ENCODE measurements at regions not wholly inside any gene's neighbourhood (a gene's known extent, or its start where the extent isn't known, plus 50 kb on each side); places are given as distances from the start of the nearest gene placed in this dataset.

- DNase-seq = no peak
These were observed 420.3 kb upstream of the BOD1L1 start for GRCh38 chr4:14047840-14048239.

- no peak for DNase-seq
These were observed 422.4 kb upstream of the BOD1L1 start for GRCh38 chr4:14049946-14050345.

- no peak for DNase-seq
These were observed 425.8 kb upstream of the BOD1L1 start for GRCh38 chr4:14053291-14053690.

- DNase-seq = no peak
These were observed 426.9 kb upstream of the BOD1L1 start for GRCh38 chr4:14054391-14054790.

GRCh38 chr4:14059006-14059405 is 431.5 kb upstream of the BOD1L1 start:
- no peak for DNase-seq

- no peak for DNase-seq
These were observed 437.5 kb upstream of the BOD1L1 start for GRCh38 chr4:14064984-14065383.

- DNase-seq = no peak
These were observed 437.9 kb upstream of the BOD1L1 start for GRCh38 chr4:14065406-14065805.

GRCh38 chr4:14066979-14067378 is 439.5 kb upstream of the BOD1L1 start:
- no peak for DNase-seq

- no peak for DNase-seq
These were observed 442.4 kb upstream of the BOD1L1 start for GRCh38 chr4:14069886-14070285.

- DNase-seq = no peak
These were observed 442.9 kb upstream of the BOD1L1 start for GRCh38 chr4:14070289-14070880.

GRCh38 chr4:14072506-14072905 is 445.0 kb upstream of the BOD1L1 start:
- DNase-seq = no peak

GRCh38 chr4:14076776-14077175 is 449.3 kb upstream of the BOD1L1 start:
- DNase-seq = no peak

- DNase-seq = no peak
These were observed 450.8 kb upstream of the BOD1L1 start for GRCh38 chr4:14078326-14078725.

GRCh38 chr4:14079601-14080000 is 452.1 kb upstream of the BOD1L1 start:
- no peak for DNase-seq

GRCh38 chr4:14083150-14083549 is 455.6 kb upstream of the BOD1L1 start:
- DNase-seq = no peak

- no peak for DNase-seq
These were observed 457.1 kb upstream of the BOD1L1 start for GRCh38 chr4:14084598-14084997.

- DNase-seq = no peak
These were observed 459.9 kb upstream of the BOD1L1 start for GRCh38 chr4:14087459-14087858.

GRCh38 chr4:14087921-14088320 is 460.4 kb upstream of the BOD1L1 start:
- no peak for DNase-seq

- DNase-seq = no peak
These were observed 464.0 kb upstream of the BOD1L1 start for GRCh38 chr4:14091531-14091930.

- DNase-seq = no peak
These were observed 464.4 kb upstream of the BOD1L1 start for GRCh38 chr4:14091966-14092365.

- no peak for DNase-seq
These were observed 465.2 kb upstream of the BOD1L1 start for GRCh38 chr4:14092741-14093140.

- DNase-seq = no peak
These were observed 468.3 kb upstream of the BOD1L1 start for GRCh38 chr4:14095831-14096230.

- peak in 2 of 3 donors; percentile 28 to 51 for DNase-seq
These were observed 469.0 kb upstream of the BOD1L1 start for GRCh38 chr4:14096396-14096965.

GRCh38 chr4:14100349-14100748 is 472.8 kb upstream of the BOD1L1 start:
- no peak for DNase-seq

Data from muscle of back (tissue), 3 donors.